ENCODE measurements at regions not wholly inside any gene's neighbourhood (a gene's known extent, or its start where the extent isn't known, plus 50 kb on each side); places are given as distances from the start of the nearest gene placed in this dataset.
"Not testable (repeated sequence)": the region's sequence is repeated elsewhere in the genome, so short reads cannot be mapped to it uniquely, and the experiment has no call there.

- DNase-seq (ENCODE audit: extremely low read depth in 1 of 2, low read depth in 1 of 2) = no peak
Measured at GRCh38 chrX:150051096-150051495, 112.8 kb upstream of the EOLA2 start.

DNA sequence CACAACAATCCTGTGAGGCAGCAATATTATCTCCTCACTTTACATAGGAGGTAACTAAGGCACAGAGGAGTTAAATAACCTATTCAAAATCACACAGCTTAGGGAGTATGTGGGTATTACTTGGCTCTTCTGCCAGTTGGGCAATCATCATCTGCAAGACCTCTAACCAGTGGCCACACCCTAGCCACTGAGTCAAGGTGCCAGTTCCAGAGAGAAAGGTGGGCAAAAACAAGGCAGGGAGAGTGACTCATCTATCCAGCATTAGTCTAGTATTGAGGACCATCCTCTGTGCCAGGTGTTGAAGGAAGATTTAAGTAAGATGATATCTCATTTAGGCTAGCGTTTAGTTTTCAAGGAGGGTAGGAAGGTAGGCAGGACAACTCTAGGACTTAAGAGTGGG lies 113.9 kb upstream of the EOLA2 start:
- no peak for DNase-seq (ENCODE audit: extremely low read depth in 1 of 2, low read depth in 1 of 2)

DNA sequence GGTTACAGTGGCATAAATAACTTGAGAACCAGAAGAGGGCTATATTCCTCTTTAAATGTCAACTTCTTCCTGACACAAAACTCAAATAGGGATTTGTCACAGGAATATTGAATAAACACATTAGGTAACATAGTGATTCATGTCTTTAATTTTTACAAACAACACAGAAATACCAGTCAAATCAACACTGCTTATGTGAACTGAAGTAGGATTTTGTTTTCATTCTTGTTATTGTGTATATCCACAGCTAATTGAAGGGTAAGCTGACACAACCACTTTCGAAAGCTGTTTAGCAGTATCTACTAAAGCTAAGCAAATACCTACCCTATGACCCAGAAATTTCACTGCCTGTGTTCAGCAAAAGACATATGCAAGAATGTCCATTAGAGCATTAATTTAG lies 120.4 kb upstream of the EOLA2 start:
- DNase-seq (ENCODE audit: extremely low read depth in 1 of 2, low read depth in 1 of 2) = no peak

- DNase-seq (ENCODE audit: extremely low read depth in 1 of 2, low read depth in 1 of 2) = no peak
Measured at GRCh38 chrX:150060406-150060805, 122.1 kb upstream of the EOLA2 start.

- DNase-seq (ENCODE audit: extremely low read depth in 1 of 2, low read depth in 1 of 2) = no peak
Measured at GRCh38 chrX:150062292-150063137, 124.2 kb upstream of the EOLA2 start.

- no peak for DNase-seq (ENCODE audit: extremely low read depth in 1 of 2, low read depth in 1 of 2)
Measured at GRCh38 chrX:150063138-150063518, 124.8 kb upstream of the EOLA2 start.

GRCh38 chrX:150063674-150064073 lies 125.4 kb upstream of the EOLA2 start:
- no peak for DNase-seq (ENCODE audit: extremely low read depth in 1 of 2, low read depth in 1 of 2)

DNA sequence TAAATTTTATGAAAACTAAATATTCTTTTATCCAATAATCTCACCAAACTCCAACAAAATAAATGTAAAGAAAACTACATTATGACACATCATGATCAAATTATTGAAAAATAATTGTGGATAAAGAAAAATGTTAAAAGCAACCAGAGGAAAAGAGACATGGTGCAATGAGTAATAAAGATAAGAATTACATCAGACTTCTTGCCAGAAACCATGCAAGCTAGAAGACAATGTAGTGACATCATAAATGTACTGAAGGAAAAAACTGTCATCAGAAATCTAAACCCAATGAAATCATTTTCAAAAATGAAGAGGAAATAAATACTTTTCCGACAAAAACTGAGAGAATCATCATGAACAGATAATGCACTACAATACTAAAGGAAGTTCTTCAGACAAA lies 135.9 kb upstream of the EOLA2 start:
- DNase-seq (ENCODE audit: extremely low read depth in 1 of 2, low read depth in 1 of 2) = no peak

GRCh38 chrX:150080497-150080896 lies 142.2 kb upstream of the EOLA2 start:
- DNase-seq (ENCODE audit: extremely low read depth in 1 of 2, low read depth in 1 of 2) = no peak

DNA sequence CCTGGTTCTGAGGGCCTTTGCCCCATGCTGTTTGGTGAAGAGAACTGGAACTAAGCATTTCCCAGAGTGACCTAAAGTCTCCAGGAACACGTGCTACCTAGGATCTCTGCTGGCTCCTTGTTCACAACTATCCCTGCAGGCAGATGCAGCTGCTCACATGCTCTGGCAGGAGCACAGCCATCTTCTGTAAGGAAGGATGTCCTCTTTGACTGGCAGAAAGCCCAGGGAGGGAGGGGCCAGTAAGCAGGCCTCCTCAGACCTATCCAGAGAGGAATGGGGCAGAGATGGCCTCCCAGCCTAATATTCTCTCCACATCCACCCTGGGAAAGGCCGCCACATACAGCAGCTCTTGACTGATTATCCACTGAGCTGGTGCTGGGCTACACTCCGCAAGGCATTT lies 142.8 kb upstream of the EOLA2 start:
- no peak for DNase-seq (ENCODE audit: extremely low read depth in 1 of 2, low read depth in 1 of 2)

DNA sequence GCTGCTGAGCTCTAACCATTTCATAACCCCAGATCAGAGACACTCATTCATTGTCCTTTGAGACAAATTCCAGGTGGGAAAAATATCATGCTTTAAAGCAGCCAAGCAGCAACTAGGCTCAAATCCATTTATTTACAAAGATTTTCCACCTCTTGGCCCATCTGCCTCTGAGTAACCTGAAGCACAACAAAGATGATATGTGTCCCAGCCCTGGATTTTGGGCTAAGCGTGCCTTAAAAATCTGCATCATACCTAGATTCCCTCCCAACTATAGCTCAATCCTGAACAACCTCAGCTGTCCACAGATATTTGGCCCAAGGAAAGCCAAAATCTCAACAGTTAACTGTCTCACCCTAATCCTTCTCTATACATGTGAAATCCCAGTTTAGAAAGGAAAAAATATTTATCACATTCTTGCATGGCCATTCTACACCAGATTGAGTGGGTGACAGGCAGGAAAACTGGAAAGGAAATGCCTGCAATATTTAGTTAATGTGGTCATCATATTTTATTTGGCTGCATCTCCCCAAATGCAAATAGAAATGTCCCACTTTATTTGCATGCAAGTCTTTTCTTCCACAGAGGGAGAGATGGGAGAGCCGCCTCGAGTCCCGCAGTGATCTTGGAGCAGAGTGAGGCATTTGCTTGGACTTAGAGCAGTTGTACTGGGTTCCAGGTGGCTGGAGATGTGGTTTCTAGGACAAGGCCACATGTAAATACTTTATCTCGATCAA lies 146.4 kb upstream of the EOLA2 start:
- no peak for DNase-seq (ENCODE audit: extremely low read depth in 1 of 2, low read depth in 1 of 2)

GRCh38 chrX:150085881-150086280 lies 147.6 kb upstream of the EOLA2 start:
- no peak for DNase-seq (ENCODE audit: extremely low read depth in 1 of 2, low read depth in 1 of 2)

DNA sequence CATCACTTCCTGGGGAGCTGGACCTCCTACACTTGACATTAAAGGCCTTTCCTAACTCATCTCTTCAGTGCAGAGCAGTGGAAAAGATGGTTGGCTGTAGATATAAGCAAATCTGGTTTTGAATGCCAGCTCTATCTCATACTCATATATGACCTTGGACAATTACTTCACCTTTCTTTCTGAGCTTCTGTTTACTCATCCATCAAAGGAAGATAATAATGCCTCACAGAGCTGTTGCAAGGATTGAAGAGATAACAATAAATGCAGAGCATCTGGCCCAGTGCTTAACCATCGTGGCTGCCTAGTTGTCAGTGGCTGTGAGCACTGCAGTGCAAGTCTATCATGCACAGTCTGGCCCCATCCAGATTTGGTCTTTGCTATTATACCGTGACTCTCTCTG lies 148.1 kb upstream of the EOLA2 start:
- DNase-seq (ENCODE audit: extremely low read depth in 1 of 2, low read depth in 1 of 2) = no peak

- DNase-seq (ENCODE audit: extremely low read depth in 1 of 2, low read depth in 1 of 2) = no peak
Measured at GRCh38 chrX:150087612-150088011, 149.3 kb upstream of the EOLA2 start.

GRCh38 chrX:150088042-150088441 lies 149.8 kb upstream of the EOLA2 start:
- DNase-seq (ENCODE audit: extremely low read depth in 1 of 2, low read depth in 1 of 2) = no peak

DNA sequence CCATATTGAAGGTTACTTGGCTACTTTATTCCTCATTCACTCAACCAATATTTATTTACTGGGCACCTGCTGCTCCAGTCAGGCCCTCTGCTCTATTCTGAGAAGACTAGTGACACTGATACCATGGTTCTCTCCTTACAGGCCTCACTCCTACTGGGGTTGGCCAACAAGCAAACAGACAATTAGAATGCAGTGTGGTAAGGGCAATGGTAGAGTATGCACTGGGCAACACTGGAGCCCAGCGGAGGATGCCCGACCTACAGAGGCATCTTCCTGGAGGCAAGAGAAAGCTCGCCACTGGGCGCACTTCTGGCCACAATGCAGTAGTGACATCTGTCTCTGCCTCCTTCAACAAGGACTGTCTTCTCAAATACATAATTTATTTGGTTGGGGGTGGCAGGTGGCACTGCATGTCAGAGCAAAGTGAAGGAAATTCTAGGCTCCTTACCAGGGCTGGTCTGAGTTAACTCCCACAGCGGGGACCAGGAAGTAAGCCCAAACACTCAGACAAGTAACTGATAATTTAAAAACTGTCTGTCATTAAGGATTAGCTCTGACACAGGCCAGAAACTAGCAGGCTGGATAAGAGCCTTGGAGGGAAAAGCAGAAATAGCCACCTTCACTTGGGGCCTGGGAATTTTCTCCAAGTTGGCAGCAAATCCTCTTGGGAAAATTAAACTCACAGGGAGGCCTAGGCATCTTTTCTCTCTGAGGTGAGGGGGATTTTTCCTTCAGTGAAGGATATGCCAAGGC lies 150.7 kb upstream of the EOLA2 start:
- no peak for DNase-seq (ENCODE audit: extremely low read depth in 1 of 2, low read depth in 1 of 2)

- DNase-seq (ENCODE audit: extremely low read depth in 1 of 2, low read depth in 1 of 2) = not testable (repeated sequence)
Measured at GRCh38 chrX:150091300-150091699, 153.0 kb upstream of the EOLA2 start.

- DNase-seq (ENCODE audit: extremely low read depth in 1 of 2, low read depth in 1 of 2) = no peak
Measured at GRCh38 chrX:150092549-150092948, 154.3 kb upstream of the EOLA2 start.

- no peak for DNase-seq (ENCODE audit: extremely low read depth in 1 of 2, low read depth in 1 of 2)
Measured at GRCh38 chrX:150094375-150094774, 156.1 kb upstream of the EOLA2 start.

DNA sequence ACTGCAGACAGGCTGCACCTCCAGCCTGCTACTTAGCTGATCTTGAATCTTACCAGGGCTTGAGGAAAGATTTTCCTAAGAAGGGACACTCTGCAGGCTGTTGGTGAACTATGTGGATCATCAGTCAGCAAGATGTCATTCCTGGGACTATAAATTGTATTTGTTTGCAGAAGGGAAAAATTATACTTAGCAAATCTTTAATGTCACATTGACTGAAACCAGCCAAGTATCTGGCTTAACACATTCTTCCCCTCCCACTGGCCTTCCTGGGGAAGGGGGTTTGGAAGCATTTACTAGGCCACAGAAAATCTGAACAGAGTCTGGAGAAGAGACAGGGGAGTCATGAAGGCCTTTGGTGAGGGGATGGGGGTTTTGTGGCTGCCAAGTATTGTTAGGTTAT lies 156.7 kb upstream of the EOLA2 start:
- DNase-seq (ENCODE audit: extremely low read depth in 1 of 2, low read depth in 1 of 2) = no peak

DNA sequence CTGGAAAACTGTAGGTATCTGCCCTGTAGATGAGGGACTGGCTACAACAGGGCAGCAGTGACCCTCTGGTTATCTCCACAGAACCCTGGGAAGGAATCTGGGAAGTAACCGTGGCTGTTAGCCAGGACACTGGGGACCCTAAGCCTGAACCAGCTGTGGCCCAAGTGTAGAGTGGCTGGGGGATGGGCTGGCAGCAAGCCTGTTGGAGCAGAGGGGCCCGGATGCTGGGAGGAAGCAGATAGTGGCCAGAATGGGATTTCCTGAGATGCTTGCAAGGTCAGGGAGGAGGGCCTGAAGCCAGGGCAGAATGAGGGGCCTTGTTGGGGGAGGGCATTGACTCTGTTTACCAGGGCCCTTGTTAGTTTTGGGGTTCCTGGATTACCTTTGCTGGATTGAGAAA lies 161.0 kb upstream of the EOLA2 start:
- no peak for DNase-seq (ENCODE audit: extremely low read depth in 1 of 2, low read depth in 1 of 2)

DNA sequence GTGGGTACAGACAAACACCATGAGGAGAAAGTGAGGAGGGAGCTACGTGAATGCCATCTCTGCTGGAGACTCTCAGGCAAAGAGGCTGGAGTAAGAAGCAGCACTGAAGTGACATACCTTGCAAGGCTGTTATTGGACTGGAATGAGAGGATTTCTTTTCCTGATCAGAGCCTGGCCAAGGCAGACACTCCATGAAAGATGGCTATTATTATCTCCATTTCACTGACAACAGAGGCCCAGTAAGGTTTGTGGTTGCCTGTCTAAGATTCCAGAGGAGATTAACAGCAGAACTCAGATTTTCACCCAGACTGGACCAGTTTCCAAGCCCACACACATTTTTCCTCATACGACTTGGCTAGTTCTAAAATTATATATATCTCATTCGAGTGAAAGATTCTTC lies 162.0 kb upstream of the EOLA2 start:
- no peak for DNase-seq (ENCODE audit: extremely low read depth in 1 of 2, low read depth in 1 of 2)

All from activated CD8-positive, alpha-beta memory T cell treated with anti-CD3 and anti-CD28 coated beads for 1 hour (primary cell).